SK-N-SH (cell line): ENCODE measurements at regions not wholly inside any gene's neighbourhood (a gene's known extent, or its start where the extent isn't known, plus 50 kb on each side); places are given as distances from the start of the nearest gene placed in this dataset.

Experiments
- CHD2 ChIP-seq: fragments of 150-350 bp; IDR thresholded peaks from 2 replicates; pipeline ENCODE4 v1.6.1; 2018; ENCODE audit warnings: low read length; ENCODE audit not compliant: partially characterized antibody
- EP300 ChIP-seq, 2 experiments: IDR thresholded peaks; 2 replicates each; pipeline versions ENCODE4 v1.4.0 to v1.6.1; 2012; ENCODE audit warnings: borderline replicate concordance in 1 of 2, low read depth in 1 of 2, low read length in 1 of 2
- EZH2phosphoT487 ChIP-seq: fragments of 200-600 bp; sonication (generic); IDR thresholded peaks from 2 replicates; pipeline ENCODE4 v1.6.1; 2017; ENCODE audit warnings: low read depth, mixed run types, mild to moderate bottlenecking, antibody characterized with exemption, moderate library complexity, borderline replicate concordance
- JUND ChIP-seq: IDR thresholded peaks from 2 replicates; pipeline ENCODE4 v1.4.0; 2012
- POLR2AphosphoS5 ChIP-seq: IDR thresholded peaks from 2 replicates; pipeline ENCODE4 v1.6.1; 2012; ENCODE audit warnings: low read depth, low read length
- RAD21 ChIP-seq: IDR thresholded peaks from 2 replicates; pipeline ENCODE4 v1.6.1; 2012; ENCODE audit warnings: mild to moderate bottlenecking, low read length
- SMC3 ChIP-seq: IDR thresholded peaks from 2 replicates; pipeline ENCODE4 v1.6.1; 2012; ENCODE audit warnings: low read depth, low read length, improper control_type of control experiment
- TF ChIP-seq, protein P1 (sequence below): IDR thresholded peaks from 2 replicates; pipeline ENCODE4 v1.6.1; 2012; ENCODE audit warnings: mild to moderate bottlenecking, low read depth, low read length, moderate library complexity
- TF ChIP-seq, protein P2 (sequence below): fragments of 200-600 bp; sonication (generic); IDR thresholded peaks from 2 replicates; pipeline ENCODE4 v1.6.1; 2017; ENCODE audit warnings: antibody characterized with exemption, mild to moderate bottlenecking, moderate library complexity

DNA sequence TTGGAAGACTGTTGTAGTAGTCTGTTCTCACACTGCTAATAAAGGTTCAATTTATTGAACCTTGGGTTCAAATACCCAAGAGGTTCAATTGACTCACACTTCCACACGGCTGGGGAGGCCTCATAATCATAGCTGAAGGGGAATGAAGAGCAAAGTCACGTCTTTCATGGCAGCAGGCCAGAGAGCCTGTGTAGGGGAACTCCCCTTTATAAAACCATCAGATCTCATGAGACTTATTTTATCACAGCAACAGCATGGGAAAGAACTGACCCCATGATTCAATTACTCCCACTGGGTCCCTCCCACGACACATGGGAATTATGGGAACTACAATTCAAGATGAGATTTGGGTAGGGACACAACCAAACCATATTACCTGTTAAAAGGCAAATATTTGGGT, 268.2 kb downstream of the TMEM167A start:
- TF ChIP-seq POLR2AphosphoS5 (no peak), SMC3 (no peak), JUND (no peak), EZH2phosphoT487 (no peak), RAD21 (no peak), EP300 (IDR thresholded peaks at IDR 0.05; ENCODE audit: borderline replicate concordance in 1 of 2, low read depth in 1 of 2, low read length in 1 of 2) (no peak), CHD2 (no peak)
- TF ChIP-seq, protein P1, sequence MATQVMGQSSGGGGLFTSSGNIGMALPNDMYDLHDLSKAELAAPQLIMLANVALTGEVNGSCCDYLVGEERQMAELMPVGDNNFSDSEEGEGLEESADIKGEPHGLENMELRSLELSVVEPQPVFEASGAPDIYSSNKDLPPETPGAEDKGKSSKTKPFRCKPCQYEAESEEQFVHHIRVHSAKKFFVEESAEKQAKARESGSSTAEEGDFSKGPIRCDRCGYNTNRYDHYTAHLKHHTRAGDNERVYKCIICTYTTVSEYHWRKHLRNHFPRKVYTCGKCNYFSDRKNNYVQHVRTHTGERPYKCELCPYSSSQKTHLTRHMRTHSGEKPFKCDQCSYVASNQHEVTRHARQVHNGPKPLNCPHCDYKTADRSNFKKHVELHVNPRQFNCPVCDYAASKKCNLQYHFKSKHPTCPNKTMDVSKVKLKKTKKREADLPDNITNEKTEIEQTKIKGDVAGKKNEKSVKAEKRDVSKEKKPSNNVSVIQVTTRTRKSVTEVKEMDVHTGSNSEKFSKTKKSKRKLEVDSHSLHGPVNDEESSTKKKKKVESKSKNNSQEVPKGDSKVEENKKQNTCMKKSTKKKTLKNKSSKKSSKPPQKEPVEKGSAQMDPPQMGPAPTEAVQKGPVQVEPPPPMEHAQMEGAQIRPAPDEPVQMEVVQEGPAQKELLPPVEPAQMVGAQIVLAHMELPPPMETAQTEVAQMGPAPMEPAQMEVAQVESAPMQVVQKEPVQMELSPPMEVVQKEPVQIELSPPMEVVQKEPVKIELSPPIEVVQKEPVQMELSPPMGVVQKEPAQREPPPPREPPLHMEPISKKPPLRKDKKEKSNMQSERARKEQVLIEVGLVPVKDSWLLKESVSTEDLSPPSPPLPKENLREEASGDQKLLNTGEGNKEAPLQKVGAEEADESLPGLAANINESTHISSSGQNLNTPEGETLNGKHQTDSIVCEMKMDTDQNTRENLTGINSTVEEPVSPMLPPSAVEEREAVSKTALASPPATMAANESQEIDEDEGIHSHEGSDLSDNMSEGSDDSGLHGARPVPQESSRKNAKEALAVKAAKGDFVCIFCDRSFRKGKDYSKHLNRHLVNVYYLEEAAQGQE = no peak
- TF ChIP-seq, protein P2, sequence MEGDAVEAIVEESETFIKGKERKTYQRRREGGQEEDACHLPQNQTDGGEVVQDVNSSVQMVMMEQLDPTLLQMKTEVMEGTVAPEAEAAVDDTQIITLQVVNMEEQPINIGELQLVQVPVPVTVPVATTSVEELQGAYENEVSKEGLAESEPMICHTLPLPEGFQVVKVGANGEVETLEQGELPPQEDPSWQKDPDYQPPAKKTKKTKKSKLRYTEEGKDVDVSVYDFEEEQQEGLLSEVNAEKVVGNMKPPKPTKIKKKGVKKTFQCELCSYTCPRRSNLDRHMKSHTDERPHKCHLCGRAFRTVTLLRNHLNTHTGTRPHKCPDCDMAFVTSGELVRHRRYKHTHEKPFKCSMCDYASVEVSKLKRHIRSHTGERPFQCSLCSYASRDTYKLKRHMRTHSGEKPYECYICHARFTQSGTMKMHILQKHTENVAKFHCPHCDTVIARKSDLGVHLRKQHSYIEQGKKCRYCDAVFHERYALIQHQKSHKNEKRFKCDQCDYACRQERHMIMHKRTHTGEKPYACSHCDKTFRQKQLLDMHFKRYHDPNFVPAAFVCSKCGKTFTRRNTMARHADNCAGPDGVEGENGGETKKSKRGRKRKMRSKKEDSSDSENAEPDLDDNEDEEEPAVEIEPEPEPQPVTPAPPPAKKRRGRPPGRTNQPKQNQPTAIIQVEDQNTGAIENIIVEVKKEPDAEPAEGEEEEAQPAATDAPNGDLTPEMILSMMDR = no peak
